ENCODE measurements at regions not wholly inside any gene's neighbourhood (a gene's known extent, or its start where the extent isn't known, plus 50 kb on each side); places are given as distances from the start of the nearest gene placed in this dataset.

GRCh38 chr13:70890289-70890688 lies 782.0 kb upstream of the KLHL1 start (continued):
- TF ChIP-seq TIGD3 (CRISPR knock-in tag; IDR thresholded peaks at IDR 0.05; ENCODE audit: borderline replicate concordance) (no peak), AHR (CRISPR knock-in tag; IDR thresholded peaks at IDR 0.05) (no peak), NCOA5 (CRISPR knock-in tag; IDR thresholded peaks at IDR 0.05) (no peak), TBX3 (IDR thresholded peaks at IDR 0.05; ENCODE audit: borderline replicate concordance) (peak; percentile 74), JDP2 (CRISPR knock-in tag; IDR thresholded peaks at IDR 0.05; ENCODE audit: borderline replicate concordance) (no peak), ZNF414 (CRISPR knock-in tag; IDR thresholded peaks at IDR 0.05) (no peak), NBN (conservative IDR thresholded peaks at IDR 0.05) (no peak), SSRP1 (CRISPR knock-in tag; IDR thresholded peaks at IDR 0.05) (no peak), FOXA1 (IDR thresholded peaks at IDR 0.05) (peak; percentile 96), FOXA1 (CRISPR knock-in tag; IDR thresholded peaks at IDR 0.05) (peak; percentile 80), ZBTB20 (CRISPR knock-in tag; IDR thresholded peaks at IDR 0.05; ENCODE audit: borderline replicate concordance, low read depth) (0 out of 2 replicates have a peak, but pooled peaks have one; percentile 48), HMG20A (CRISPR knock-in tag; IDR thresholded peaks at IDR 0.05; ENCODE audit: borderline replicate concordance) (peak; percentile 89), AHDC1 (CRISPR knock-in tag; IDR thresholded peaks at IDR 0.05; ENCODE audit: borderline replicate concordance) (peak; percentile 56; the same call in 1 of the 2 replicates), ZMYM3 (CRISPR knock-in tag; IDR thresholded peaks at IDR 0.05) (no peak), NKX3-1 (CRISPR knock-in tag; IDR thresholded peaks at IDR 0.05) (peak; percentile 67; the same call in 1 of the 2 replicates), RFXANK (CRISPR knock-in tag; IDR thresholded peaks at IDR 0.05) (no peak), ZNF615 (CRISPR knock-in tag; IDR thresholded peaks at IDR 0.05; ENCODE audit: borderline replicate concordance) (no peak), TEF (CRISPR knock-in tag; IDR thresholded peaks at IDR 0.05) (no peak), RBFOX2 (IDR thresholded peaks at IDR 0.05; ENCODE audit: low read depth, low read length) (no peak), ZFP36L2 (CRISPR knock-in tag; IDR thresholded peaks at IDR 0.05) (no peak), ZNF597 (CRISPR knock-in tag; IDR thresholded peaks at IDR 0.05) (no peak), NCOA2 (CRISPR knock-in tag; IDR thresholded peaks at IDR 0.05) (peak; percentile 91), ZNF577 (CRISPR knock-in tag; IDR thresholded peaks at IDR 0.05; ENCODE audit: borderline replicate concordance, low read depth) (no peak)
